ENCODE measurements at regions not wholly inside any gene's neighbourhood (a gene's known extent, or its start where the extent isn't known, plus 50 kb on each side); places are given as distances from the start of the nearest gene placed in this dataset.

GRCh38 chr6:14652536-14652935, 535.0 kb downstream of the CD83 start:
- H2AFZ ChIP-seq (ENCODE audit: control insufficient read depth, low read depth, low read length): no peak overlapping the region
- no peak for TF ChIP-seq CUX1 (IDR thresholded peaks at IDR 0.05; ENCODE audit: insufficient replicate concordance, low read depth, low read length)
- no peak for TF ChIP-seq CREM (IDR thresholded peaks at IDR 0.05; ENCODE audit: low read depth)
- no peak for TF ChIP-seq FOXK2 (IDR thresholded peaks at IDR 0.05)
- TF ChIP-seq SREBF2 (IDR thresholded peaks at IDR 0.05; ENCODE audit: low read length): no peak
- TF ChIP-seq ZSCAN29 (IDR thresholded peaks at IDR 0.05): no peak
- no peak for TF ChIP-seq EZH2 (IDR thresholded peaks at IDR 0.05; ENCODE audit: borderline replicate concordance, control insufficient read depth, low read depth, low read length)
- TF ChIP-seq GATAD2B (conservative IDR thresholded peaks at IDR 0.05; ENCODE audit: low read depth): no peak
- no peak for TF ChIP-seq POLR2A (IDR thresholded peaks at IDR 0.05; ENCODE audit: low read depth, low read length)
- TF ChIP-seq MYB (IDR thresholded peaks at IDR 0.05; ENCODE audit: borderline replicate concordance, low read depth, low read length): no peak
- no peak for TF ChIP-seq ZNF24 (IDR thresholded peaks at IDR 0.05)
- TF ChIP-seq CBFB (IDR thresholded peaks at IDR 0.05; ENCODE audit: low read depth): no peak
- TF ChIP-seq ETV6 (conservative IDR thresholded peaks at IDR 0.05 in 1 of 2, IDR thresholded peaks at IDR 0.05 in 1 of 2; ENCODE audit: borderline replicate concordance in 1 of 2, low read depth in 1 of 2): no peak
- no peak for TF ChIP-seq HCFC1 (IDR thresholded peaks at IDR 0.05; ENCODE audit: low read length)
- no peak for TF ChIP-seq ZNF217 (IDR thresholded peaks at IDR 0.05)
- H3K9ac ChIP-seq (ENCODE audit: control insufficient read depth, insufficient read depth, low read length): no peak overlapping the region
- ChIA-PET CTCF (no interaction called here), POLR2A (no interaction called here), SMC1A (ENCODE audit: uncharacterized antibody, unreplicated experiment) (interaction anchor here (1.7 to 2.2 kb wide), 3 partner anchors 13 to 121 kb away, joined by 3 to 9 read pairs (median 8); no protein-coding TSS in a partner anchor), RAD21 (ENCODE audit: unreplicated experiment) (no interaction called here)
- H3K4me1 ChIP-seq (ENCODE audit: control insufficient read depth, insufficient read depth, low read length): peaks cover 12% of the 10 kb centered on the region
- no peak overlapping the region for H3K27ac ChIP-seq (ENCODE audit: control insufficient read depth, insufficient read depth)
- ATAC-seq (no peak), DNase-seq (ENCODE audit: low read depth, low spot score) (no peak), FAIRE-seq (no peak)
- H3K4me3 ChIP-seq: no peak overlapping the region
- H3K9me3 ChIP-seq (replicated peaks; ENCODE audit: control insufficient read depth, insufficient read depth, low read length): no peaks in the 10 kb centered on the region; the same call in 2 of the 3 replicates
- intact Hi-C loops (cut with micrococcal nuclease; ENCODE audit: unreplicated experiment): no loop called here
- no peaks in the 10 kb centered on the region for H3K36me3 ChIP-seq (ENCODE audit: control insufficient read depth in 2 of 2, insufficient read depth in 2 of 2, low read length in 1 of 2)
- no peaks in the 10 kb centered on the region for H4K20me1 ChIP-seq (ENCODE audit: control insufficient read depth, insufficient read depth)
- BruUV-seq (replicated peaks): no TSS peak
- in situ Hi-C loops (cut with MboI): no loop called here
- H3K4me2 ChIP-seq (ENCODE audit: control insufficient read depth, insufficient read depth): no peak overlapping the region
- H3K27me3 ChIP-seq (replicated peaks in 1 of 2; ENCODE audit: control insufficient read depth in 2 of 2, insufficient read depth in 2 of 2, low read length in 1 of 2): peaks cover 0 to 16% of the 10 kb centered on the region in 2 experiments; a peak in 1 of 4 replicates
- H3K79me2 ChIP-seq (ENCODE audit: control insufficient read depth, insufficient read depth, low read length): no peaks in the 10 kb centered on the region

Data from GM12878 (cell line).